ENCODE measurements at regions not wholly inside any gene's neighbourhood (a gene's known extent, or its start where the extent isn't known, plus 50 kb on each side); places are given as distances from the start of the nearest gene placed in this dataset.

DNA sequence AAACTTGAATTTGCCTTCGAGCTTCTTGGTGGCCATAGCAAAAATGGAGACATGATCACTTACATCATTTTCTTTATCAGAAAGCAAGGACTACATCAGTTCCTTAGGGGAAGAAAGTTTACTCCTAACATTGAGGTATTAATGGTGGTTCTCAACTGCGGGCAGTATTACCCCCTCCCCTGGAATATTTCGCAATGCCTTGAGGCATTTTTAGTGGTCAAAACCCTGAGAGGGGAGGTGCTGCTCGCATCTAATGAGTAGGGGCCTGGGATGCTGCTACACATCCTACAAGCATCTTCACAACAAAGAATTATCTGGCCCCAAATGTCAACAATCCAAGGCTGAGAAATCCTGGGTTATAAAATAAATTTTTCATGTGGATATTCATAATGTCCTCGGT is 222.2 kb upstream of the TSHZ2 start:
- TF ChIP-seq, protein P1, sequence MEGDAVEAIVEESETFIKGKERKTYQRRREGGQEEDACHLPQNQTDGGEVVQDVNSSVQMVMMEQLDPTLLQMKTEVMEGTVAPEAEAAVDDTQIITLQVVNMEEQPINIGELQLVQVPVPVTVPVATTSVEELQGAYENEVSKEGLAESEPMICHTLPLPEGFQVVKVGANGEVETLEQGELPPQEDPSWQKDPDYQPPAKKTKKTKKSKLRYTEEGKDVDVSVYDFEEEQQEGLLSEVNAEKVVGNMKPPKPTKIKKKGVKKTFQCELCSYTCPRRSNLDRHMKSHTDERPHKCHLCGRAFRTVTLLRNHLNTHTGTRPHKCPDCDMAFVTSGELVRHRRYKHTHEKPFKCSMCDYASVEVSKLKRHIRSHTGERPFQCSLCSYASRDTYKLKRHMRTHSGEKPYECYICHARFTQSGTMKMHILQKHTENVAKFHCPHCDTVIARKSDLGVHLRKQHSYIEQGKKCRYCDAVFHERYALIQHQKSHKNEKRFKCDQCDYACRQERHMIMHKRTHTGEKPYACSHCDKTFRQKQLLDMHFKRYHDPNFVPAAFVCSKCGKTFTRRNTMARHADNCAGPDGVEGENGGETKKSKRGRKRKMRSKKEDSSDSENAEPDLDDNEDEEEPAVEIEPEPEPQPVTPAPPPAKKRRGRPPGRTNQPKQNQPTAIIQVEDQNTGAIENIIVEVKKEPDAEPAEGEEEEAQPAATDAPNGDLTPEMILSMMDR (IDR thresholded peaks at IDR 0.05; ENCODE audit: control insufficient read depth, extremely low read depth, insufficient read depth), result no peak
- no peak overlapping the region for H3K4me3 ChIP-seq (ENCODE audit: low read depth, low read length)
- no peak for DNase-seq (ENCODE audit: low read depth)

DNA sequence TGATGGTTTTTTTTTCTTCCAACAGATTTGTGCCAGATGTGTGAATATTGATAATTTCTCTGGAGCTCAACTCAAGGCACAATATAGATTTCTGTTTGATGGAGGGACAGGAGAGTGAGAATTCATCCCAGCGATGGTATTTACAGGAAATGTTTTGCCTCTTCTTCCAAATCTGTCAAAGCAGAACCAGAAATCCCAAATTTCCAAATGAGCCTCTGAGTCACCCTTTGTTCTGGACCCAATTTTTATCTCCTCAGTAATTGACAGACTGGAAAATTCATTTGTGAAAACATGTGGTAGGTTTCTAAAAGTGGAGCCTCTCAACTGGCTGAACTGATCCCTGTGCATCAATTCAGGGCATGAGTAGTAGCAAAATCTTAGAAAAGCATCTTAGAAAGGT is 223.2 kb upstream of the TSHZ2 start:
- no peak overlapping the region for H3K4me3 ChIP-seq (ENCODE audit: low read depth, low read length)
- no peak for DNase-seq (ENCODE audit: low read depth)
- TF ChIP-seq, protein P1 (IDR thresholded peaks at IDR 0.05; ENCODE audit: control insufficient read depth, extremely low read depth, insufficient read depth), result no peak

DNA sequence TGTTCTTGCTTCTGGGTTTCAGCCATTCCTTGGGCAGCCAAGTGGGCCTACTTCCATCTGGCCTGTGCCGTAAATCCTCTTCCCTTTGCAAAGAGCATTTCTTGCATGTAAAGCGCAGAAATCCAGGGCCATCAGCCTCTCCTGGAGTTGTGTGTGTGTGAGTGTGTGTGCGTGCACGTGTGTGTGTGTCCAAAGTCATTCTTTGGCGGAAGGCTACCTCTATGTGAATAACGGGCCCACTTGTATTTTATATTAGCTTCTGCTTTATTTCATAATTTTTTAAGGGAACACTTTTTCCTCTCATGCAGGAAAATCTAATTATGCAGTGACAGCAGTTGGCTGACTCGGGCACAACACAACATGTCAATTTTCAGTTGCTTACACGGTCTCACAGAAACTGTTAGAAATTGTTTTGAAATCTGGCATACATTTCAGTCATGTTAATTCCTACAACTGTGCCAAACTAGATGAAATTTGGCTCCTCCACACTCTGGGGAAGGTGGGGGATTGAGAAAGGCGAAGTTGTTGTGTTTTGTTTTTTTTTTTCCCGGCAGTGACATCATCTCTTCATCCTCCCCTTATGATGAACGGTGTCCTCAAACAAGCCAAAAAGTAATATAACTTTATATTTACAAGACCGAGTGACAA is 223.7 kb upstream of the TSHZ2 start:
- DNase-seq (ENCODE audit: low read depth), result no peak
- TF ChIP-seq, protein P1 (IDR thresholded peaks at IDR 0.05; ENCODE audit: control insufficient read depth, extremely low read depth, insufficient read depth), result no peak
- no peak overlapping the region for H3K4me3 ChIP-seq (ENCODE audit: low read depth, low read length)

DNA sequence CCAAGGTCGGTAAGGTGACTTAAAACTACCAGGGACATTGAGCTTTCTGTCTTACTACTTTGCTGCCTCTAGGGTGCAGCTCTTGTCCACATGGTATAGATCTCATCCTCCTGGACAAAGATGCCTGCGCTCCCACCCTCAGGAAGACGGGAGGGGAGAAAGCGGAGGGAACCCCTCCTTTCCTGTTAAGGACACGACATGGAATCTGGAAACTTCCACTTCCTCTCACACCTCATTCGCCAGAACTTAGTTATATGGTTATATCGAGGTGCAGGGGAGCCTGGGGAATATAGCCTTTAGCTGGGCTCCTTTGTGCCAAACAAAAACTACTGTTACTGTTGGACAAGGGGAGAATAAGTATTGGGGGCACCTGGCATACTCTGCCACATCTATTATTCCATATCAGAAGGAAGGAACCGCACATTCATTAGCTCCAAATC is 224.3 kb upstream of the TSHZ2 start:
- no peak for DNase-seq (ENCODE audit: low read depth)
- TF ChIP-seq, protein P1 (IDR thresholded peaks at IDR 0.05; ENCODE audit: control insufficient read depth, extremely low read depth, insufficient read depth), result peak; percentile 69

DNA sequence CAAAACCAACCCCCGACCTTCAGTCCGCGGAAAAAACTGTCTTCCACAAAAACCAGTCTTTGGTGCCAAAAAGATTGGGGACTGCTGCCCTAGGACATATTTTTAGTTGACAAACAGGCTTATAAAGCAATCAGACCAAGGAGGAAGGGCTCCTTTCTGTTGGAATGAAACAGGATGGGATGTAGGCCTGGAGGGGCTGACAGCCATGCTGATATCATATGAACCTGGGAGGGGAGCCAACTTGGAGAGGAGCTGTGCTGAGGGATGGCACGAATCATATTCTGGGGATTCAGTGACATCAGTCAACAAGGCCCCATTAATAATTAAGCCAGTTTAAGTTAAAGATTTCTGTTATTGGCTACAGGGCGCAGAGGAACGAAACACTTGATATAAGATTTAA is 225.4 kb upstream of the TSHZ2 start:
- TF ChIP-seq, protein P1 (IDR thresholded peaks at IDR 0.05; ENCODE audit: control insufficient read depth, extremely low read depth, insufficient read depth), result no peak
- no peak for DNase-seq (ENCODE audit: low read depth)
- H3K4me3 ChIP-seq (ENCODE audit: low read depth, low read length), result no peak overlapping the region

More for the DNA sequence above, 224.3 kb upstream of the TSHZ2 start:
- H3K4me3 ChIP-seq (ENCODE audit: low read depth, low read length), result no peak overlapping the region

DNA sequence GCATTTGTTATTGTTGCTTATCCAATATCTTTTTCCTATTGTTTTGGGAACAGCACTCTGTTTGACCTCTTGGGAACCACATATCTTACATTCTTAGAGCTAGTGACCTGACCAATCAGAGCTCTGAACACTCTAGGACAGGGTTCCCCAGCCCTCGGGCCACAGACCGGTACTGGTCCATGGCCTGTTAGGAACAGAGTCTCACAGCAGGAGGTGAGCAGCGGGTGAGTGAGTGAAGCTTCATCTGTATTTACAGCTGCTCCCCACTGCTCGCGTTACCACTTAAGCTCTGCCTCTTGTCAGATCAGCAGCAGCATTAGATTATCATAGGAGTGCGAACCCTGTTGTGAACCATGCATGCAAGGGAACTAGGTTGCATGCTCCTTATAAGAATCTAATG is 226.0 kb upstream of the TSHZ2 start:
- TF ChIP-seq, protein P1 (IDR thresholded peaks at IDR 0.05; ENCODE audit: control insufficient read depth, extremely low read depth, insufficient read depth), result no peak
- no peak for DNase-seq (ENCODE audit: low read depth)
- no peak overlapping the region for H3K4me3 ChIP-seq (ENCODE audit: low read depth, low read length)

DNA sequence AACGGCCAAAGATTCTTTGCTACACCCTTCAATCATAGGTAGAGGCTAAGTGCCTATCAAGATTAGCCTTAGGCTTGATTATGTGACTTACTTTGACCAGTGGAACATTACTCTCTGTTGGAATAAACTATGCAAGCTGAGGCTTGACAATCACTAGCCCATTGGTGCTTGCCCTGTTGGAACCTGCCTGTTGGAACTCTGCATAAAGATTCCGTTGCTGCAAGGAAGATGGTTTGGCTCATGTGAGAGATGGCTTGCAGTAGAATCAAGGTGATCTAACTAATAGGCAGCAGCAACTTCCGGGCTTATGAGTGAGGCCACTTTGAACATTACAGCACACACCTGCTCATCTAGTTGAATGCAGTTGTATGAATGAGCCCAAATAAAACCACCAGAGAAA is 227.7 kb upstream of the TSHZ2 start:
- no peak for DNase-seq (ENCODE audit: low read depth)
- TF ChIP-seq, protein P1 (IDR thresholded peaks at IDR 0.05; ENCODE audit: control insufficient read depth, extremely low read depth, insufficient read depth), result no peak
- H3K4me3 ChIP-seq (ENCODE audit: low read depth, low read length), result no peak overlapping the region

Data from LNCaP clone FGC (cell line).